Stomach (tissue), 4 donors: ENCODE measurements at regions not wholly inside any gene's neighbourhood (a gene's known extent, or its start where the extent isn't known, plus 50 kb on each side); places are given as distances from the start of the nearest gene placed in this dataset.

Source experiments
- POLR2A ChIP-seq, 4 donors: fragments of 450-650 bp; IDR thresholded peaks; one replicate each; pipeline ENCODE4 v1.6.1; 2016; ENCODE audit warnings: antibody characterized with exemption in 4 of 4, control low read depth in 2 of 4, mild to moderate bottlenecking in 1 of 4, moderate library complexity in 1 of 4
- TF ChIP-seq, protein P1 (sequence below), 7 experiments: fragments of 450-650 bp in 4 of 7; fragments of 200-600 bp in 3 of 7; sonication (generic) in 3 of 7; IDR thresholded peaks; one replicate each; pipeline ENCODE4 v1.5.1; 2016 to 2019; ENCODE audit warnings: antibody characterized with exemption in 7 of 7, control low read depth in 2 of 7, mild to moderate bottlenecking in 1 of 7

DNA sequence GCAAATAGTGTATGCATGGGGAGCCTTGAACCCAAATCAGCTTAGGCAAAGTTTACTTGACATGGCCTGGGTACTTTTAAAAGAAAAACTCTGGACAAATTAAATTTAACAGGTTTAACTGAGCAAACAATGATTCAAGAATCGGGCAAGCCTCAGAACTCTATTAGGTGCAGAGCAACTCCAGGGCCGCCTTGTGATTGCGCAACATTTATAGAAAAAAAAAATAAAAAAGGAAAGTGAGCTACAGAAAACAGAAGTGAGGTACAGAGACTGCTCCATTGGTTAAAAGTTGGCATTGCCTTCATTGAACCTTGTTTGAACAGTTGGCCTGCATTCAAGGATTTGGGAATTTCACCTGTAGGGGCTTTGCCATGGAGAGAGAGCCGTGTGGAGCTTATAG, 421.0 kb upstream of the TSHZ3 start:
- TF ChIP-seq POLR2A (IDR thresholded peaks at IDR 0.05) = no peak
- TF ChIP-seq, protein P1, sequence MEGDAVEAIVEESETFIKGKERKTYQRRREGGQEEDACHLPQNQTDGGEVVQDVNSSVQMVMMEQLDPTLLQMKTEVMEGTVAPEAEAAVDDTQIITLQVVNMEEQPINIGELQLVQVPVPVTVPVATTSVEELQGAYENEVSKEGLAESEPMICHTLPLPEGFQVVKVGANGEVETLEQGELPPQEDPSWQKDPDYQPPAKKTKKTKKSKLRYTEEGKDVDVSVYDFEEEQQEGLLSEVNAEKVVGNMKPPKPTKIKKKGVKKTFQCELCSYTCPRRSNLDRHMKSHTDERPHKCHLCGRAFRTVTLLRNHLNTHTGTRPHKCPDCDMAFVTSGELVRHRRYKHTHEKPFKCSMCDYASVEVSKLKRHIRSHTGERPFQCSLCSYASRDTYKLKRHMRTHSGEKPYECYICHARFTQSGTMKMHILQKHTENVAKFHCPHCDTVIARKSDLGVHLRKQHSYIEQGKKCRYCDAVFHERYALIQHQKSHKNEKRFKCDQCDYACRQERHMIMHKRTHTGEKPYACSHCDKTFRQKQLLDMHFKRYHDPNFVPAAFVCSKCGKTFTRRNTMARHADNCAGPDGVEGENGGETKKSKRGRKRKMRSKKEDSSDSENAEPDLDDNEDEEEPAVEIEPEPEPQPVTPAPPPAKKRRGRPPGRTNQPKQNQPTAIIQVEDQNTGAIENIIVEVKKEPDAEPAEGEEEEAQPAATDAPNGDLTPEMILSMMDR (IDR thresholded peaks at IDR 0.05) = no peak
